Activated T-cell treated with anti-CD3 and anti-CD28 coated beads for 24 hours (primary cell): ENCODE measurements at regions not wholly inside any gene's neighbourhood (a gene's known extent, or its start where the extent isn't known, plus 50 kb on each side); places are given as distances from the start of the nearest gene placed in this dataset.
"Not testable (repeated sequence)": the region's sequence is repeated elsewhere in the genome, so short reads cannot be mapped to it uniquely, and the experiment has no call there.

Experiments used
- DNase-seq: peaks from one replicate; pipeline ENCODE4 v3.0.0-alpha.2; 2020; ENCODE audit warnings: low read depth

GRCh38 chr10:21364196-21365114 is 161.0 kb downstream of the SKIDA1 start:
- no peak for DNase-seq

- no peak for DNase-seq
These were observed 161.8 kb downstream of the SKIDA1 start for GRCh38 chr10:21363731-21364104.

- DNase-seq: no peak
These were observed 162.3 kb downstream of the SKIDA1 start for GRCh38 chr10:21363092-21363730.

GRCh38 chr10:21359202-21359601 is 166.3 kb downstream of the SKIDA1 start:
- DNase-seq: no peak

GRCh38 chr10:21355591-21356011 is 169.9 kb downstream of the SKIDA1 start:
- DNase-seq: no peak

- DNase-seq: no peak
These were observed 172.6 kb downstream of the SKIDA1 start for GRCh38 chr10:21352886-21353285.

- DNase-seq: not testable (repeated sequence)
These were observed 173.9 kb downstream of the SKIDA1 start for GRCh38 chr10:21351594-21351993.

- DNase-seq: no peak
These were observed 175.6 kb downstream of the SKIDA1 start for GRCh38 chr10:21349912-21350286.

- DNase-seq: no peak
These were observed 177.7 kb downstream of the SKIDA1 start for GRCh38 chr10:21347785-21348170.

- DNase-seq: no peak
These were observed 178.3 kb downstream of the SKIDA1 start for GRCh38 chr10:21347043-21347784.

- DNase-seq: no peak
These were observed 182.4 kb downstream of the SKIDA1 start for GRCh38 chr10:21343087-21343486.

GRCh38 chr10:21342499-21342898 is 183.0 kb downstream of the SKIDA1 start:
- not testable (repeated sequence) for DNase-seq

GRCh38 chr10:21340331-21340730 is 185.2 kb downstream of the SKIDA1 start:
- DNase-seq: no peak

- no peak for DNase-seq
These were observed 188.2 kb downstream of the SKIDA1 start for GRCh38 chr10:21337171-21337792.

- no peak for DNase-seq
These were observed 188.9 kb downstream of the SKIDA1 start for GRCh38 chr10:21336476-21337170.

- DNase-seq: no peak
These were observed 190.4 kb downstream of the SKIDA1 start for GRCh38 chr10:21334891-21335696.

GRCh38 chr10:21330628-21331020 is 194.9 kb downstream of the SKIDA1 start:
- DNase-seq: no peak

- DNase-seq: no peak
These were observed 195.4 kb downstream of the SKIDA1 start for GRCh38 chr10:21329995-21330627.

GRCh38 chr10:21327289-21327993 is 198.0 kb downstream of the SKIDA1 start:
- no peak for DNase-seq
